ENCODE measurements at regions not wholly inside any gene's neighbourhood (a gene's known extent, or its start where the extent isn't known, plus 50 kb on each side); places are given as distances from the start of the nearest gene placed in this dataset.

DNA sequence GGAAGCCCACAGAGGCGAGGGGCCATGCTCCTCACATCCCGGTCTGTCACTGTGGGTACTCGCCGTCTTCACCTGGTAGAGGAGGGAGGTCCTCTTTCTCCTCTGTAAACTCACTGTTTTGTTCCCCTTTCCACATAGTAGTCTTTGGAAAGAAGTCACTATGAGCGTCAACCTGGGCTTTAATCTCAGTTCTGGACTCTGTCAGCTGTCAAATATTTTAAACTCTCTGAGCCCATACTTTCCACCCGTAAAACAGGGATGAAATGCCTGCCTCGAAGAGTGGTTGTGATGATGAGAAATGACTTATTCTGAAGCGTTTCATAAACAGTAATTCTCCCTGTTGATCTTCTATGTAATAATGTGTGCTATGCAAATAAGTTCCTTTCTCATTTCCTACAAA, 547.1 kb upstream of the SOX11 start:
- Histone ChIP-seq H3K27ac (ENCODE audit: low read depth, low read length) (no peak overlapping the region), H3K4me1 (ENCODE audit: control insufficient read depth, low read length) (no peaks in the 10 kb centered on the region), H3K4me3 (ENCODE audit: low read length) (no peak overlapping the region), H3F3A (ENCODE audit: control insufficient read depth, insufficient read depth) (no peaks in the 10 kb centered on the region), H3K9me3 (ENCODE audit: control insufficient read depth, insufficient read depth, low read length) (no peaks in the 10 kb centered on the region; the same call in 1 of the 2 replicates), H4K20me1 (ENCODE audit: control insufficient read depth, insufficient read depth, low read depth, low read length) (no peaks in the 10 kb centered on the region), H3K9me2 (replicated peaks; ENCODE audit: control insufficient read depth, low read length) (no peaks in the 10 kb centered on the region), H3K79me2 (ENCODE audit: control insufficient read depth, low read length) (no peaks in the 10 kb centered on the region), H3K4me2 (ENCODE audit: low read length) (no peak overlapping the region), H3K27me3 (ENCODE audit: control insufficient read depth, low read length) (no peaks in the 10 kb centered on the region), H3K36me3 (ENCODE audit: control insufficient read depth, low read length) (no peaks in the 10 kb centered on the region)
- TF ChIP-seq EZH2phosphoT487 (IDR thresholded peaks at IDR 0.05; ENCODE audit: borderline replicate concordance, low read length) (no peak), CTCF (IDR thresholded peaks at IDR 0.05; ENCODE audit: low read depth, low read length, poor library complexity, severe bottlenecking) (no peak)

GRCh38 chr2:5145801-5146200, 546.4 kb upstream of the SOX11 start:
- Histone ChIP-seq H3K36me3 (ENCODE audit: control insufficient read depth, low read length) (no peaks in the 10 kb centered on the region), H3K9me3 (ENCODE audit: control insufficient read depth, insufficient read depth, low read length) (no peaks in the 10 kb centered on the region; the same call in 1 of the 2 replicates), H3K79me2 (ENCODE audit: control insufficient read depth, low read length) (no peaks in the 10 kb centered on the region), H3K4me1 (ENCODE audit: control insufficient read depth, low read length) (no peaks in the 10 kb centered on the region), H3K4me3 (ENCODE audit: low read length) (no peak overlapping the region), H4K20me1 (ENCODE audit: control insufficient read depth, insufficient read depth, low read depth, low read length) (no peaks in the 10 kb centered on the region), H3K27me3 (ENCODE audit: control insufficient read depth, low read length) (no peaks in the 10 kb centered on the region), H3F3A (ENCODE audit: control insufficient read depth, insufficient read depth) (no peaks in the 10 kb centered on the region), H3K27ac (ENCODE audit: low read depth, low read length) (no peak overlapping the region), H3K4me2 (ENCODE audit: low read length) (no peak overlapping the region), H3K9me2 (replicated peaks; ENCODE audit: control insufficient read depth, low read length) (no peaks in the 10 kb centered on the region)
- no peak for TF ChIP-seq CTCF (IDR thresholded peaks at IDR 0.05; ENCODE audit: low read depth, low read length, poor library complexity, severe bottlenecking)
- no peak for TF ChIP-seq EZH2phosphoT487 (IDR thresholded peaks at IDR 0.05; ENCODE audit: borderline replicate concordance, low read length)

DNA sequence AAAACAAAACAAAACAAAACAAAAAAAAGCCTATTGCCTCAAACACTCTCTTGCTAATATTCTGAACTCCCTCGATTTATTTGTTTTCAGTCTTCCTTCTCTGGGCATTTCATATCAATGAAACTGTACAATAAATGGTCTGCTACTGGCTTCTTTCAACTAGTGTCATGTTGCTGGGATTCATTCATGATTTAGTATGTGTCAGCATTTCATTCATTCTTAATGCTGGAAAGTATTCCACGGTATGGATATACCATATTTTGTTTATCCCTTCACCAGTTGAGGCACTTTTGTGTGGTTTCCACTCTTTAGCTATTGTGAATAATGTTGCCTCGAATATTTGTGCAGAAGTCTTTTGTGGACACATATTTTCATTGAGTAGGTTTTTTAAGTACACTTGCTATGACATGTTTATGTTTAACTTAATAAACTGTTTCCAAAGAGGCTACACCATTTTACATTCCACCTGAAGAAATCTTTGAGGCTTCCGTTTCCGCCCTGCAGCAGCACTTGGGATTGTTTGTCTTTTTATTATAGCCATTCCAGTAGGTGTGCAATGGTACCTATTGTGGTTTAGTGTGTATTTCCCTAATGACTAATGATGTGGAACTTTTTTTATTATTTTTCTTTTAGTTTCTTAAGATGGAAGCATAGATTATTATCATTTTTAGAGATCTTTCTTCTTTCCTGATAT, 543.6 kb upstream of the SOX11 start:
- no peaks in the 10 kb centered on the region for H3K27me3 ChIP-seq (ENCODE audit: control insufficient read depth, low read length)

More for the DNA sequence above, 543.6 kb upstream of the SOX11 start:
- Histone ChIP-seq H3K9me2 (replicated peaks; ENCODE audit: control insufficient read depth, low read length) (no peaks in the 10 kb centered on the region), H3K4me3 (ENCODE audit: low read length) (no peak overlapping the region), H3K36me3 (ENCODE audit: control insufficient read depth, low read length) (no peaks in the 10 kb centered on the region), H3K4me2 (ENCODE audit: low read length) (no peak overlapping the region), H3K27ac (ENCODE audit: low read depth, low read length) (no peak overlapping the region), H3K9me3 (ENCODE audit: control insufficient read depth, insufficient read depth, low read length) (peaks cover 4% of the 10 kb centered on the region; the same call in 1 of the 2 replicates), H3K4me1 (ENCODE audit: control insufficient read depth, low read length) (no peaks in the 10 kb centered on the region), H3F3A (ENCODE audit: control insufficient read depth, insufficient read depth) (no peaks in the 10 kb centered on the region), H3K79me2 (ENCODE audit: control insufficient read depth, low read length) (no peaks in the 10 kb centered on the region), H4K20me1 (ENCODE audit: control insufficient read depth, insufficient read depth, low read depth, low read length) (no peaks in the 10 kb centered on the region)
- TF ChIP-seq CTCF (IDR thresholded peaks at IDR 0.05; ENCODE audit: low read depth, low read length, poor library complexity, severe bottlenecking) (no peak), EZH2phosphoT487 (IDR thresholded peaks at IDR 0.05; ENCODE audit: borderline replicate concordance, low read length) (no peak)
